Glutamatergic neuron (in vitro differentiated cells): ENCODE measurements at regions not wholly inside any gene's neighbourhood (a gene's known extent, or its start where the extent isn't known, plus 50 kb on each side); places are given as distances from the start of the nearest gene placed in this dataset.

ENCODE experiments used
- DNase-seq: peaks from one replicate; pipeline ENCODE4 v3.0.0; 2022
- H3K27ac Mint-ChIP-seq: one replicate; pipeline ENCODE4 v1.8.0; 2020; ENCODE audit warnings: mild to moderate bottlenecking, mixed read lengths, inconsistent platforms; ENCODE audit not compliant: unreplicated experiment
- H3K27me3 Mint-ChIP-seq: one replicate; pipeline ENCODE4 v1.8.0; 2020; ENCODE audit warnings: mild to moderate bottlenecking, moderate library complexity, mixed read lengths, inconsistent platforms; ENCODE audit not compliant: unreplicated experiment
- H3K36me3 Mint-ChIP-seq: one replicate; pipeline ENCODE4 v1.8.0; 2020; ENCODE audit warnings: mild to moderate bottlenecking, mixed read lengths, inconsistent platforms; ENCODE audit not compliant: unreplicated experiment
- H3K4me1 Mint-ChIP-seq: one replicate; pipeline ENCODE4 v1.8.0; 2020; ENCODE audit warnings: mild to moderate bottlenecking, low read depth, mixed read lengths, inconsistent platforms; ENCODE audit not compliant: unreplicated experiment
- H3K4me3 Mint-ChIP-seq: one replicate; pipeline ENCODE4 v1.8.0; 2020; ENCODE audit warnings: mild to moderate bottlenecking, mixed read lengths, inconsistent platforms; ENCODE audit not compliant: unreplicated experiment
- H3K9me3 Mint-ChIP-seq: one replicate; pipeline ENCODE4 v1.8.0; 2020; ENCODE audit warnings: mild to moderate bottlenecking, moderate library complexity, mixed read lengths, inconsistent platforms; ENCODE audit not compliant: unreplicated experiment
- TF ChIP-seq, protein P1 (sequence below): fragments of 200-600 bp; sonication (generic); IDR thresholded peaks from one replicate; pipeline ENCODE4 v1.5.0; 2021; ENCODE audit not compliant: partially characterized antibody, unreplicated experiment

DNA sequence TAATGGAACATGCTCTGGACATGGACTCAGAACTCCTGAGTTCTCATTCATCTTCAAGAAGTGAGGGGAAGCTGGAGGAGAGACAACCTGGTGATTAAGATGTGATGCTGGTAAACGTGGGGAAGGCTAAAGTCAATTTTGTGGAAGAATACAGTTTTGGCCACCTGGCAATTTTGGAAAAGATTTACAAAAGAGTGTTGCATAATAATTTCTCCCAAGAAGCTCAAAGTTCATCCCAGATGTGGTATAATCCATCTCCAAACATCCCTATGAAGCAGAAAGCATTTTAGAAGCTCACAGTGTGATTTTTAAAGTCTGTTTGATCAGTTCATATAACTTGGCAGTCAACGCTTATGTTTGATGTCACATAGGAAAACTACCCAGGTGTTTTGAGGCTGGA is 208.7 kb downstream of the LMX1A start:
- Mint-ChIP-seq H3K9me3 (peaks cover 2% of the 10 kb centered on the region), H3K36me3 (no peaks in the 10 kb centered on the region), H3K27ac (no peak overlapping the region), H3K27me3 (peaks cover 2% of the 10 kb centered on the region), H3K4me1 (no peaks in the 10 kb centered on the region), H3K4me3 (no peak overlapping the region)
- DNase-seq: no peak
- TF ChIP-seq, protein P1, sequence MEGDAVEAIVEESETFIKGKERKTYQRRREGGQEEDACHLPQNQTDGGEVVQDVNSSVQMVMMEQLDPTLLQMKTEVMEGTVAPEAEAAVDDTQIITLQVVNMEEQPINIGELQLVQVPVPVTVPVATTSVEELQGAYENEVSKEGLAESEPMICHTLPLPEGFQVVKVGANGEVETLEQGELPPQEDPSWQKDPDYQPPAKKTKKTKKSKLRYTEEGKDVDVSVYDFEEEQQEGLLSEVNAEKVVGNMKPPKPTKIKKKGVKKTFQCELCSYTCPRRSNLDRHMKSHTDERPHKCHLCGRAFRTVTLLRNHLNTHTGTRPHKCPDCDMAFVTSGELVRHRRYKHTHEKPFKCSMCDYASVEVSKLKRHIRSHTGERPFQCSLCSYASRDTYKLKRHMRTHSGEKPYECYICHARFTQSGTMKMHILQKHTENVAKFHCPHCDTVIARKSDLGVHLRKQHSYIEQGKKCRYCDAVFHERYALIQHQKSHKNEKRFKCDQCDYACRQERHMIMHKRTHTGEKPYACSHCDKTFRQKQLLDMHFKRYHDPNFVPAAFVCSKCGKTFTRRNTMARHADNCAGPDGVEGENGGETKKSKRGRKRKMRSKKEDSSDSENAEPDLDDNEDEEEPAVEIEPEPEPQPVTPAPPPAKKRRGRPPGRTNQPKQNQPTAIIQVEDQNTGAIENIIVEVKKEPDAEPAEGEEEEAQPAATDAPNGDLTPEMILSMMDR: no peak

GRCh38 chr1:165144757-165145397 is 211.6 kb downstream of the LMX1A start:
- DNase-seq: peak; percentile 74
- H3K27me3 Mint-ChIP-seq: peaks cover 2% of the 10 kb centered on the region

GRCh38 chr1:165143437-165144065 is 213.0 kb downstream of the LMX1A start:
- no peaks in the 10 kb centered on the region for H3K36me3 Mint-ChIP-seq
- peaks cover 2% of the 10 kb centered on the region for H3K9me3 Mint-ChIP-seq
- TF ChIP-seq, protein P1: peak; percentile 69
- no peak overlapping the region for H3K27ac Mint-ChIP-seq
- DNase-seq: peak; percentile 31
- peaks cover 2% of the 10 kb centered on the region for H3K27me3 Mint-ChIP-seq
- no peak overlapping the region for H3K4me3 Mint-ChIP-seq
- H3K4me1 Mint-ChIP-seq: no peaks in the 10 kb centered on the region

More at GRCh38 chr1:165144757-165145397, 211.6 kb downstream of the LMX1A start:
- no peaks in the 10 kb centered on the region for H3K36me3 Mint-ChIP-seq
- no peak overlapping the region for H3K4me3 Mint-ChIP-seq
- TF ChIP-seq, protein P1: peak; percentile 84
- H3K9me3 Mint-ChIP-seq: peaks cover 2% of the 10 kb centered on the region
- no peaks in the 10 kb centered on the region for H3K4me1 Mint-ChIP-seq
- H3K27ac Mint-ChIP-seq: no peak overlapping the region

GRCh38 chr1:165138960-165139359 is 217.6 kb downstream of the LMX1A start:
- no peaks in the 10 kb centered on the region for H3K27me3 Mint-ChIP-seq
- H3K4me1 Mint-ChIP-seq: peaks cover 4% of the 10 kb centered on the region
- no peaks in the 10 kb centered on the region for H3K36me3 Mint-ChIP-seq
- TF ChIP-seq, protein P1: no peak
- no peak overlapping the region for H3K4me3 Mint-ChIP-seq
- no peak overlapping the region for H3K27ac Mint-ChIP-seq
- no peaks in the 10 kb centered on the region for H3K9me3 Mint-ChIP-seq
- DNase-seq: no peak
